Neural cell (in vitro differentiated cells): ENCODE measurements at regions not wholly inside any gene's neighbourhood (a gene's known extent, or its start where the extent isn't known, plus 50 kb on each side); places are given as distances from the start of the nearest gene placed in this dataset.

Experiments used
- EP300 ChIP-seq: fragments of 450-650 bp; conservative IDR thresholded peaks from 2 replicates; pipeline ENCODE4 v1.6.1; 2014; ENCODE audit warnings: antibody characterized with exemption, mild to moderate bottlenecking, moderate library complexity; ENCODE audit not compliant: poor library complexity, severe bottlenecking
- EZH2 ChIP-seq: fragments of 200-600, 300-800 bp; shearing (Covaris generic), sonication (generic); IDR thresholded peaks from 2 replicates; pipeline ENCODE4 v1.6.1; 2014; ENCODE audit warnings: antibody characterized with exemption, low read length, borderline replicate concordance, mild to moderate bottlenecking; ENCODE audit not compliant: insufficient read depth, poor library complexity, severe bottlenecking
- MXI1 ChIP-seq: fragments of 450-650 bp; conservative IDR thresholded peaks from 2 replicates; pipeline ENCODE4 v1.6.1; 2014; ENCODE audit warnings: antibody characterized with exemption, mild to moderate bottlenecking; ENCODE audit not compliant: poor library complexity, severe bottlenecking
- POLR2AphosphoS5 ChIP-seq: IDR thresholded peaks from 2 replicates; pipeline ENCODE4 v1.6.1; 2012
- RAD21 ChIP-seq: fragments of 450-650 bp; conservative IDR thresholded peaks from 2 replicates; pipeline ENCODE4 v1.6.1; 2014; ENCODE audit warnings: antibody characterized with exemption, mild to moderate bottlenecking, moderate library complexity
- TAF1 ChIP-seq: IDR thresholded peaks from 2 replicates; pipeline ENCODE4 v1.6.1; 2012; ENCODE audit warnings: low read depth
- TF ChIP-seq, protein P1 (sequence below): fragments of 450-650 bp; IDR thresholded peaks from 2 replicates; pipeline ENCODE4 v1.5.1; 2014; ENCODE audit warnings: antibody characterized with exemption, mild to moderate bottlenecking, moderate library complexity; ENCODE audit not compliant: poor library complexity, severe bottlenecking
- TF ChIP-seq, protein P2 (sequence below): IDR thresholded peaks from 2 replicates; pipeline ENCODE4 v1.6.1; 2012; ENCODE audit warnings: borderline replicate concordance

GRCh38 chr4:158020176-158020575 lies 152.6 kb downstream of the GASK1B start:
- TF ChIP-seq, protein P1, sequence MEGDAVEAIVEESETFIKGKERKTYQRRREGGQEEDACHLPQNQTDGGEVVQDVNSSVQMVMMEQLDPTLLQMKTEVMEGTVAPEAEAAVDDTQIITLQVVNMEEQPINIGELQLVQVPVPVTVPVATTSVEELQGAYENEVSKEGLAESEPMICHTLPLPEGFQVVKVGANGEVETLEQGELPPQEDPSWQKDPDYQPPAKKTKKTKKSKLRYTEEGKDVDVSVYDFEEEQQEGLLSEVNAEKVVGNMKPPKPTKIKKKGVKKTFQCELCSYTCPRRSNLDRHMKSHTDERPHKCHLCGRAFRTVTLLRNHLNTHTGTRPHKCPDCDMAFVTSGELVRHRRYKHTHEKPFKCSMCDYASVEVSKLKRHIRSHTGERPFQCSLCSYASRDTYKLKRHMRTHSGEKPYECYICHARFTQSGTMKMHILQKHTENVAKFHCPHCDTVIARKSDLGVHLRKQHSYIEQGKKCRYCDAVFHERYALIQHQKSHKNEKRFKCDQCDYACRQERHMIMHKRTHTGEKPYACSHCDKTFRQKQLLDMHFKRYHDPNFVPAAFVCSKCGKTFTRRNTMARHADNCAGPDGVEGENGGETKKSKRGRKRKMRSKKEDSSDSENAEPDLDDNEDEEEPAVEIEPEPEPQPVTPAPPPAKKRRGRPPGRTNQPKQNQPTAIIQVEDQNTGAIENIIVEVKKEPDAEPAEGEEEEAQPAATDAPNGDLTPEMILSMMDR, result no peak
- TF ChIP-seq MXI1 (no peak), EP300 (no peak), RAD21 (no peak), POLR2AphosphoS5 (no peak), TAF1 (no peak), EZH2 (no peak)
- TF ChIP-seq, protein P2, sequence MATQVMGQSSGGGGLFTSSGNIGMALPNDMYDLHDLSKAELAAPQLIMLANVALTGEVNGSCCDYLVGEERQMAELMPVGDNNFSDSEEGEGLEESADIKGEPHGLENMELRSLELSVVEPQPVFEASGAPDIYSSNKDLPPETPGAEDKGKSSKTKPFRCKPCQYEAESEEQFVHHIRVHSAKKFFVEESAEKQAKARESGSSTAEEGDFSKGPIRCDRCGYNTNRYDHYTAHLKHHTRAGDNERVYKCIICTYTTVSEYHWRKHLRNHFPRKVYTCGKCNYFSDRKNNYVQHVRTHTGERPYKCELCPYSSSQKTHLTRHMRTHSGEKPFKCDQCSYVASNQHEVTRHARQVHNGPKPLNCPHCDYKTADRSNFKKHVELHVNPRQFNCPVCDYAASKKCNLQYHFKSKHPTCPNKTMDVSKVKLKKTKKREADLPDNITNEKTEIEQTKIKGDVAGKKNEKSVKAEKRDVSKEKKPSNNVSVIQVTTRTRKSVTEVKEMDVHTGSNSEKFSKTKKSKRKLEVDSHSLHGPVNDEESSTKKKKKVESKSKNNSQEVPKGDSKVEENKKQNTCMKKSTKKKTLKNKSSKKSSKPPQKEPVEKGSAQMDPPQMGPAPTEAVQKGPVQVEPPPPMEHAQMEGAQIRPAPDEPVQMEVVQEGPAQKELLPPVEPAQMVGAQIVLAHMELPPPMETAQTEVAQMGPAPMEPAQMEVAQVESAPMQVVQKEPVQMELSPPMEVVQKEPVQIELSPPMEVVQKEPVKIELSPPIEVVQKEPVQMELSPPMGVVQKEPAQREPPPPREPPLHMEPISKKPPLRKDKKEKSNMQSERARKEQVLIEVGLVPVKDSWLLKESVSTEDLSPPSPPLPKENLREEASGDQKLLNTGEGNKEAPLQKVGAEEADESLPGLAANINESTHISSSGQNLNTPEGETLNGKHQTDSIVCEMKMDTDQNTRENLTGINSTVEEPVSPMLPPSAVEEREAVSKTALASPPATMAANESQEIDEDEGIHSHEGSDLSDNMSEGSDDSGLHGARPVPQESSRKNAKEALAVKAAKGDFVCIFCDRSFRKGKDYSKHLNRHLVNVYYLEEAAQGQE, result no peak
